AG09319 (cell line): ENCODE measurements at regions not wholly inside any gene's neighbourhood (a gene's known extent, or its start where the extent isn't known, plus 50 kb on each side); places are given as distances from the start of the nearest gene placed in this dataset.

Experiments used
- DNase-seq: peaks from one replicate; pipeline ENCODE4 v3.0.0-alpha.2; 2010; ENCODE audit warnings: low read depth; ENCODE audit errors: extremely low read depth
- CTCF ChIP-seq: IDR thresholded peaks from 2 replicates; pipeline ENCODE4 v1.5.1; 2011; ENCODE audit warnings: low read depth, mild to moderate bottlenecking, inconsistent platforms, low read length, moderate library complexity

DNA sequence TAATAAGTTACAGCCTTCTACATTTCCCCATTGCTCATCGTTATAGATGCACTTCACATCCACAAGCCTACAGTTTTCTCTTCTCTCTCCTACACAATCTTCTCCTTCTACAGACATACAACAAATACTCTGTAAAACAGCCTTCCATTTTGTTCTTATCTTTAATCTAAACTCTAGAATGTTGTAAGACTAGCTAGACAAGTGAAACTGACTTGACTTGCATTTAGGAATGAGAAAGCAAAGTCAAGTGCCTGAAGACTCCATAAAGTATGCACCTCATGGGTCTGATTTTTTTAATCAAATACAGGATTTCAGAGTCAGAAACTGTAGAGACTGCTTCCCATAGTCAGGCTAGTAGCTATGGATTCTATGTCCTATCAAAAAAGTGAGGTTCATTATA lies 190.3 kb downstream of the KLHL28 start:
- no peak for TF ChIP-seq CTCF
- no peak for DNase-seq

GRCh38 chr14:44770201-44770600 lies 191.5 kb downstream of the KLHL28 start:
- TF ChIP-seq CTCF: no peak
- no peak for DNase-seq

DNA sequence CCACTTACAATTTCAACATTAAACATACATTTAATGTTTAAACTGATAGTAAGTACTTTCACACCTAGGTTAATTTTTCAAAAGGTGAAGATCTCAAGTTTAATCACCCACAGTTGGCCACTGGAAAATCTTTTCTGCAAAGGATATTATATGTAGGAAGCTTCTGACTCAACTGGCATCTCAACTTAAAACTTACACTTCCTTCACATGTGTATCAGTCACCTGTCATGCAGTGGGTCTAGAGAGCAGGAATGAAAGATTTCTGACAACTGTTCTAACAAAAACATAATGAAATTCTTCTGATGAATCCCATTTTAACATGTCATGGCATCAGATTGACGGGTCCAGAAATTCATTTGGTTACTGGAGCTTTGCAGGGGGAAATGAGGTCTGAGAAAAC lies 192.8 kb downstream of the KLHL28 start:
- TF ChIP-seq CTCF: no peak
- DNase-seq: no peak

DNA sequence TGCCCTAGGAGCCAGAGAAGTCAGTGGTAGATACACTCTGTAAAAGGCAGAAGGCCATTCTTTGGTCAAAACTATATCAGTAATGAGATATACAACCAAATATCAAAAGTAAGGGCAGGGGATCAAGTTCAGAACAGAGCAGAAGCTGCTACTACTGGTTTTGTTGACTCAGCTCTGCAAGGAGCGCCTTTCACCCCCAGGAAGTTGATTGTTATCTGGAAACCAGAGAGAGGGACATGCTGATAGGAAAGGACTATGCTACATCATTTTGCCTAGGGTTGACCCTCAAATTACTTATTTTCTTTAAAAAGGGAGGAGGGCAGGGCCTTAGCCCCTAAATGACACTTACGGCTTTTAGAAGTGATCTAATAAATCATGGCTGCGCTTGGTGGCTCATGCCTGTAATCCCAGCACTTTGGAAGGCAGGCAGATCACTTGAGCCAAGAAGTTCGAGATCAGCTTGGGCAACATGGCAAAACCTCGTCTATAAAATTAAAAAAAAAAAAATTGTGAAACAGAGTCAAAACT lies 194.0 kb downstream of the KLHL28 start:
- DNase-seq: no peak
- TF ChIP-seq CTCF: no peak

GRCh38 chr14:44766285-44766684 lies 195.5 kb downstream of the KLHL28 start:
- DNase-seq: no peak
- no peak for TF ChIP-seq CTCF

DNA sequence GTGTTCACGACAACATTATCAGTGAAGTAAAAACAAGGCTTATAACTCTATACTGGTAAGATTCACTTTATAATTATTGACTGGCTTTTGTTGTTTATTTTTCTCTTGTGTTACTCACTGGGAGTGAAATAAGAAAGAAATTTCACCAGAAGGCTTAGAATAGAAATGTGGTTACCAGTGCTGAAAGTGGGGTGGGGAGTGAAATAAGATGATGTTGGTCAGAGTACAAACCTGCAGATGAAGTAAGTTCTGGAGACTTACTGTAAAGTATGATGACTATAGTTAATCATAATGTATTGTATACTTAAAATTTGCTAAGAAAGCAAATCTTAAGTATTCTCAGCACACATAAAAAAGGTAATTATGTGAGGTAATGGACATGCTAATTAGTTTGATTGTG lies 198.4 kb downstream of the KLHL28 start:
- no peak for TF ChIP-seq CTCF

DNA sequence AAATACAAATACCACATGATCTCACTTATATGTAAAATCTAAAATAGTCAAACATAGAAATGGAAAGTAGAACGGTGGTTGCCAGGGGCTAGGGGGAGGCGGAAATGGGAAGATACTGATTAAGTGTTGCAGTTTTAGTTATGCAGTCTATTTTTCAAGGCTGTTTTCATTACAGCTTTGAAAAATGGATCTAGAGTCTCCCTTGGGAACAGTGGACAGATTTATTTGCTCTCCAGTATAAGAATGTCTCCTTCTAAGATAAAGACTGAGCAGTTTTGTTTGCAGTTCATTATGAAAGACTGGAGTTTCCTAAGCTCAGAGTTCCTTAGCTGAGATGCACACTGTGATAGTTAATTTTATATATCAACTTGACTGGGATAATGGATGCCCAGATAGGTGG lies 202.5 kb downstream of the KLHL28 start:
- no peak for DNase-seq
- TF ChIP-seq CTCF: no peak

More for the DNA sequence above, 198.4 kb downstream of the KLHL28 start:
- no peak for DNase-seq
